ENCODE measurements at regions not wholly inside any gene's neighbourhood (a gene's known extent, or its start where the extent isn't known, plus 50 kb on each side); places are given as distances from the start of the nearest gene placed in this dataset.

- Histone ChIP-seq H3K9me3 (no peaks in the 10 kb centered on the region), H3K36me3 (no peaks in the 10 kb centered on the region), H3K4me1 (no peaks in the 10 kb centered on the region), H3K4me3 (ENCODE audit: low read depth, low read length) (no peak overlapping the region), H3K27me3 (no peaks in the 10 kb centered on the region)
- TF ChIP-seq, protein P1, sequence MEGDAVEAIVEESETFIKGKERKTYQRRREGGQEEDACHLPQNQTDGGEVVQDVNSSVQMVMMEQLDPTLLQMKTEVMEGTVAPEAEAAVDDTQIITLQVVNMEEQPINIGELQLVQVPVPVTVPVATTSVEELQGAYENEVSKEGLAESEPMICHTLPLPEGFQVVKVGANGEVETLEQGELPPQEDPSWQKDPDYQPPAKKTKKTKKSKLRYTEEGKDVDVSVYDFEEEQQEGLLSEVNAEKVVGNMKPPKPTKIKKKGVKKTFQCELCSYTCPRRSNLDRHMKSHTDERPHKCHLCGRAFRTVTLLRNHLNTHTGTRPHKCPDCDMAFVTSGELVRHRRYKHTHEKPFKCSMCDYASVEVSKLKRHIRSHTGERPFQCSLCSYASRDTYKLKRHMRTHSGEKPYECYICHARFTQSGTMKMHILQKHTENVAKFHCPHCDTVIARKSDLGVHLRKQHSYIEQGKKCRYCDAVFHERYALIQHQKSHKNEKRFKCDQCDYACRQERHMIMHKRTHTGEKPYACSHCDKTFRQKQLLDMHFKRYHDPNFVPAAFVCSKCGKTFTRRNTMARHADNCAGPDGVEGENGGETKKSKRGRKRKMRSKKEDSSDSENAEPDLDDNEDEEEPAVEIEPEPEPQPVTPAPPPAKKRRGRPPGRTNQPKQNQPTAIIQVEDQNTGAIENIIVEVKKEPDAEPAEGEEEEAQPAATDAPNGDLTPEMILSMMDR (IDR thresholded peaks at IDR 0.05; ENCODE audit: low read depth, low read length) = no peak
- no peak for DNase-seq
These were observed 87.8 kb upstream of the NLRP1 start for GRCh38 chr17:5672141-5672540.

- DNase-seq = no peak
- TF ChIP-seq, protein P1 (IDR thresholded peaks at IDR 0.05; ENCODE audit: low read depth, low read length) = no peak
- Histone ChIP-seq H3K36me3 (no peaks in the 10 kb centered on the region), H3K27me3 (no peaks in the 10 kb centered on the region), H3K9me3 (no peaks in the 10 kb centered on the region), H3K4me1 (no peaks in the 10 kb centered on the region), H3K4me3 (ENCODE audit: low read depth, low read length) (no peak overlapping the region)
These were observed 88.6 kb upstream of the NLRP1 start for GRCh38 chr17:5672815-5673430.

- H3K27me3 ChIP-seq = no peaks in the 10 kb centered on the region
- no peaks in the 10 kb centered on the region for H3K4me1 ChIP-seq
- TF ChIP-seq, protein P1 (IDR thresholded peaks at IDR 0.05; ENCODE audit: low read depth, low read length) = no peak
- H3K9me3 ChIP-seq = no peaks in the 10 kb centered on the region
- no peak overlapping the region for H3K4me3 ChIP-seq (ENCODE audit: low read depth, low read length)
- no peaks in the 10 kb centered on the region for H3K36me3 ChIP-seq
- no peak for DNase-seq
These were observed 91.5 kb upstream of the NLRP1 start for GRCh38 chr17:5675625-5676421.

- no peaks in the 10 kb centered on the region for H3K27me3 ChIP-seq
- no peaks in the 10 kb centered on the region for H3K9me3 ChIP-seq
- no peak for DNase-seq
- TF ChIP-seq, protein P1 (IDR thresholded peaks at IDR 0.05; ENCODE audit: low read depth, low read length) = no peak
- H3K4me1 ChIP-seq = no peaks in the 10 kb centered on the region
- no peaks in the 10 kb centered on the region for H3K36me3 ChIP-seq
- H3K4me3 ChIP-seq (ENCODE audit: low read depth, low read length) = no peak overlapping the region
These were observed 93.3 kb upstream of the NLRP1 start for GRCh38 chr17:5677620-5678019.

DNA sequence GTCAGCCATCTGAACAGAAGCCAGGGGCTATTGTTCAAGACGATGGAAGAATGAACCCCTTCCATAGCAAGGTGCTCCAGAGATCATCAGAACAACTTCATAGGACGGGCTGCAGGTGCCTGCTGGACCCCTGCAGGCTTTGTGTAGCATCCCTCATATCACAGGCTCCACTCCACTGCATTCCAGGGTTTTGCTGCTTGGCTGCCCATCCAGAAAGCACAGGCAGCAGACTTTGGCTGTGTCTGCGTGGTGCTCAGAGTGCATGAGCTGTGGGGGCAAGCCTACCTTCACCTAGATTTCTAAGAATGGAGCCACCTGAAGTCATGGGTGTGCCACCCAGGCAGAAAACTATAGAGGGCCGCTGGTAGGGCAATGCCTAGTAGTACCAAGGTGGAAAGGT is 93.9 kb upstream of the NLRP1 start:
- TF ChIP-seq, protein P1 (IDR thresholded peaks at IDR 0.05; ENCODE audit: low read depth, low read length) = no peak
- H3K36me3 ChIP-seq = no peaks in the 10 kb centered on the region
- no peaks in the 10 kb centered on the region for H3K4me1 ChIP-seq
- H3K27me3 ChIP-seq = no peaks in the 10 kb centered on the region
- no peak overlapping the region for H3K4me3 ChIP-seq (ENCODE audit: low read depth, low read length)
- DNase-seq = no peak
- H3K9me3 ChIP-seq = no peaks in the 10 kb centered on the region

- no peaks in the 10 kb centered on the region for H3K9me3 ChIP-seq
- DNase-seq = no peak
- H3K4me1 ChIP-seq = no peaks in the 10 kb centered on the region
- TF ChIP-seq, protein P1 (IDR thresholded peaks at IDR 0.05; ENCODE audit: low read depth, low read length) = no peak
- no peaks in the 10 kb centered on the region for H3K27me3 ChIP-seq
- H3K4me3 ChIP-seq (ENCODE audit: low read depth, low read length) = no peak overlapping the region
- no peaks in the 10 kb centered on the region for H3K36me3 ChIP-seq
These were observed 96.5 kb upstream of the NLRP1 start for GRCh38 chr17:5680766-5681165.
